Right renal cortex interstitium (tissue), 3 donors: ENCODE measurements at regions not wholly inside any gene's neighbourhood (a gene's known extent, or its start where the extent isn't known, plus 50 kb on each side); places are given as distances from the start of the nearest gene placed in this dataset.

Source experiments
- DNase-seq, 3 donors: peaks; one replicate each; pipeline ENCODE4 v3.0.0-alpha.2; 2013; ENCODE audit warnings: low read depth in 3 of 3, low spot score in 2 of 3

GRCh38 chr6:22975079-22975478, 405.7 kb downstream of the HDGFL1 start:
- DNase-seq = no peak

GRCh38 chr6:22980446-22980845, 411.1 kb downstream of the HDGFL1 start:
- no peak for DNase-seq

- DNase-seq = no peak
These were observed 432.8 kb downstream of the HDGFL1 start for GRCh38 chr6:23002044-23002619.

DNA sequence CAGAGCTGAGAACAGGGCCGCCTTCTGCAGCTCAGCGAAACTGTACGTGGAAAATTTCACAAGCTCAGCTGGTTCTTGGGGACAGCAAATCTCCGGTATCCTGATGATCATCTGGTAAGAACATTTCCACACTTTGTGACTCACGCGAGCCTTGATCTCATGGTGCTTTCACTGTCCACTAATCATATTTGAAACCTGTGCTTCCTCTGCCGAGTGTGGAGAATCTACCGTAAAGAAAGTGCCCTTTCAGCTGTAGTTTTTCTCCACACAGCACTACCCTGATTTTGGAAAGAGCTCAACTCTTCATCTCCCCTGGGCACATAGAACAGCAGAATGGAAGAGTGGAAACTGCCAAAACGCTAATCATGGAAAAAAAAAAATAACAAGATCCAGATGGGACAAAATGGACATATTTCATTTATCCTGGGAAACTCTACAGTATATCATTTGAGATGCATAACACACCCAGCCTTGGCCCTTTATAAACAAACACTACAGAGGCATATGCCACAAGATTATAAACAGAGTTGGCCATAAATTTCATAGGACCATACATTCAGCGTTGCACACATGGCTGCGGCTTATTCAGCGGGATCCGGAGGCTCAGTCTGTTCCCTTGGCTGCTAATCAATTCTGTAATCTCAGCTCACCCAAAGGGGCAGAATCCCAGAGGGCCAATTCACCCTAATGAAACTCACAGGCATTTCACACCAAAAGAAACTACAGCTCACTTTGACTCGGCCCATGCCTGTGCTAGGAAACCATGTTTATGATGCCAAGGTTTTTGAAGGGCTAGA, 434.5 kb downstream of the HDGFL1 start:
- no peak for DNase-seq

DNA sequence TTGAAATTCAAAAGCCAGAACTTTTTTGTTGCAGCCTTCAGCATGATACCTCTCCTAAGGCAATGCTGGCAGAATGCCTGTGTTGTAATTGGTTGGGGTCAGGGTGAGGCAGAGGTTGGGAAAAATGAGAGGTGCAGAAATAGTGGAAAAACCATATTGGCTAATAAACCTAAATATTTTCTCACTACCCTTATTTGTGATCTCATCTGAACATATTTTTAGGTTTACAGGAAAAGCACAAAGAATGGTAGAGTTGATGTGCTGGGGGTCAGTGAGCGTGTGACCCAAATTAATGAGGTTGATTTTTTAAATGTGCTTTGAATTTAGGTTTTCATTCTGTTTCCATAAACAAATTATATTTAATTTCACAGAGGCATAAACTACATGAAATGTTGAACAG, 437.3 kb downstream of the HDGFL1 start:
- DNase-seq = no peak

DNA sequence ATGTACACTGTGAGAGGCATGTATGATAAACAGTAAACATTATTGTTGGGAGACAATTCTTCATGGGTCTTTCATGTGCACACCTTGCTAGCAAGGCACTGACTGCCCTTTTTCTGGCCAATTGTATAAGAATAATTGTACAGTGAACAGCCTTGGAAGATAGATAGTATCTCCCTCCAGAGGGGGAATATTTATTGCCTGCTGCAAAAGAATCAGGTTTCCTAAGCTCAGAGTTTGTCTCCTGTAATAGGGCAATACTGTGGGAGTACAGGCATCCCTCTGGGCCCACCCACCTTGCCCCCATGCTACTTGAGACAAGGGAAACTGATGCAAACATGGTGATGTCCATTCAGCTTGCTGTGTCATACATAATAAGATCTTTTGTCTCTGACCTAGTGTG, 442.2 kb downstream of the HDGFL1 start:
- no peak for DNase-seq

DNA sequence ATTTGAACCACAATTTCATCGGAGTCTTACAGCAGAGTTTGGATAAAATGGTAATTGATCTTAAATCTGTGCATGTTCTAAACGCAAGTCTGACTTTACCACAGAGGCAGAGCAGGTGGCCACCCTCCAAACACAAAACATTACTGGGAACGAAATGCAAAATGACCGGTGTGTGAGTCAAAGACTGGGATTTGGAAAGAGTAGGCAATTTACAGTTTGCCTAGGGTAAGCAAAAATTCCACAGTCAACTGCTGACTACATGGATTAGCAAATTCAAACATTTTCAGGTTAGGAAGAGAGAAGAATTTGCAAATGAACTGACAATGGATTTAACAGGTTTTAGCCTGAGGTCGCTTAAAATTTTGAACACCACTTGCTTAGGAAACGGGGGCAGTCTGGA, 444.4 kb downstream of the HDGFL1 start:
- no peak for DNase-seq

DNA sequence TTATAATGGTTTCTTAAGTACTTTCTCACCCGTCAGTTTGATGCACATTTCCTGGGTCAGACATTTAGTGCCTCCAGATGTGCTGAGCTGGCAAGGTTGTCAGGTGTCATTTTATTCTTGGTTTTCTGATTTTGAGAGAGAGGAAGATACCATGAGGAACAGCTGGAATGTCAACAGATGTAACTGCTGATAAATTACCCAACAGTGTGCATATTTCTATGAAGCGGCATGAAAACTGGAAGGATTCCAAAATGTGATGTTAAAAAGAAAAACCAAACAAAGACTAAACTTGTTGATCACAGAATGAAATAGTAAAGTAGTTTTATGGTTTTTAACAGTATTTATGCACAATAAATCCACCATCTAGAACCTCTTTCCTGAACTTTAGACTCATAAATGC, 447.3 kb downstream of the HDGFL1 start:
- no peak for DNase-seq

DNA sequence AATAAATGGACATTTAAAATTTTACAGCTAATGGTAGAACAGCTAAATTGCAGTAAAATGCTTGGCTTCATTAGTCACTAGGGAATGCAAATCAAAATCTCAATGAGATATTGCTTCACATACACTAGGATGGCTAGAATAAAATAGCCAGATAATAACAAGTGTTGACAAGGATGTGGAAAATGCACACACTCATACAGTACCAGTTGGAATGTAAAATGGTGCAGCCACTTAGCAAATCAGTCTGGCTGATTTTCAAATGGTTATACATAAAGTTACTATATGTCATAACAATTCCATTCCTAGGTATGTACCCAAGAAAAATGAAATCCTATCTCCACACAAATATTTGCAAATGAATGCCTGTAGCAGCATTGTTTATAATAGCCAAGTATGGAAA, 452.1 kb downstream of the HDGFL1 start:
- no peak for DNase-seq

DNA sequence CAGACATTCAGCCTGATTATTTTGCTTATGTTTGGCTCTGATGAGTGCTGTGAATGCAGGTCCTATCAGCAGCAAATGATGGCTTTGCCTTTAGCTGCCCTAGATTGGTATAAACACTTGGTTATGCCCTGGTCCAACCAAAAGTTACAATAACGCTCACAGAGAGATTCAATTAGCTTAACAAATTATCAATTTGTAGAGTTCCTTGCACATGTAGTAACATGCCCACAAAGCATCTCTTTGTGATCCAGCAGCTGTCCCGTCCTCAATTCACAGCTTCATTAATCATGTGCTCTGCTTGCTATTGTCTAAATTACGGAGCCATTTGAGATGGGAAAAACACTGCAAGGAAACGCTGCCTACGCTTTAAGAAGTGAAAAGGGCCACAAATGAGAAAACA, 457.9 kb downstream of the HDGFL1 start:
- DNase-seq = no peak

GRCh38 chr6:23031986-23032385, 462.6 kb downstream of the HDGFL1 start:
- DNase-seq = no peak

DNA sequence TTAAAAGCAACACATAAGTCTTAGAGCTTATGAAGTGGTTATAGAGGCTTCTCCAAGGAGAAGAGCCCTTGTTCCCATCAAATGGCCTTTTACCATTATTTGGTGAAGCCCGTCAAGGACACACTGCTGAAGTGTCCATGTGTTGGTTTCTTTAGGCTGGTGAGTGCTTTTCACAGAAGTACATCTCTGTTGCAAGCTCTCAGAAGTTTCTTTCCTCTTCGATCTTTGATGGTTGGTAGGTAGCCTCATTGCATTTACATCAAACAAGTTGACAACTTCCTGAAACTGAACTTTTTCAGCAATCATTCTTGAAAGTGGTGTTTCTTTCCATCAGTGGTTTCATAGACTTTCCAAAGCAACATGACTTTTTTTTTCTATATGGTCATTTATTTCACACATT, 465.6 kb downstream of the HDGFL1 start:
- DNase-seq = no peak

GRCh38 chr6:23036406-23036983, 467.1 kb downstream of the HDGFL1 start:
- DNase-seq = peak in 1 of 3 donors; percentile 14

DNA sequence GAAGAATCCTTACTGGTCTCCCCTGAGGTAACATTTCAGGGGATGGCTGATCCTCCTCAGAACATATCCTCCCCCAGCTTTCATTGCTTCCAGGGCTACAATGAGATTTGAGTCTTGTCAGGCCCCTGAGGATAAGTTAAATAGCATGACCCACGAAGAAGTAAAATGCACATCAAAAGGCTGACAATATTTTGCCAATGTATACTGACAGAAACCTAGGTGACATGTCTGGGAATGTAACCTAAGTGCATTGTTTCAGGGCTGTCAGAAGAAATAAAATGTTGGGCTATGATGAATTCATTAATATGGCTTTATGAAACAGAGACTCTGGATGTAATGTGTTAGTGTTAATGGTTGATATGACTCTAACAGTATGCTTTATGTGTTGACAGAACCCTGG, 471.5 kb downstream of the HDGFL1 start:
- no peak for DNase-seq

- no peak for DNase-seq
These were observed 475.9 kb downstream of the HDGFL1 start for GRCh38 chr6:23045280-23045679.

DNA sequence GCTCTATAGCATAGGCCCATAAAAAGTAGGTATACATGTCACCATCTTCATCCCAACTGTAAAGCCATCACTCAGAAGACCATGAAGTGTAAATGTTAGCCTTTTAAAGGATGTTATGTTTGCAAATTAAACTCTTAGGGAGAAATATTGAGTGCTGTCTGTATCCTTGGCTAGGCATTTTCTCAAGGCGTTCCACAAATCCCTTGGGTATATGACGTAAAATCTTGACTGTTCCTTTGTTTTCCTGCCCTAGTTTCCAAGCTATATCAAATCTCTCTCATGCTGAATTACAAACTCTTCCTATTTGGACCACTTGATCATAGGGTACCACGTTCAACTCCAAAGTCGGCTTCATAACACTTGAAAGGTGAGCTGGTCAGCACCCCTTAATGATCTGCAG, 486.2 kb downstream of the HDGFL1 start:
- DNase-seq = no peak

- peak; percentile 5 to 24 (median 23) for DNase-seq
These were observed 504.5 kb downstream of the HDGFL1 start for GRCh38 chr6:23073821-23074220.

DNA sequence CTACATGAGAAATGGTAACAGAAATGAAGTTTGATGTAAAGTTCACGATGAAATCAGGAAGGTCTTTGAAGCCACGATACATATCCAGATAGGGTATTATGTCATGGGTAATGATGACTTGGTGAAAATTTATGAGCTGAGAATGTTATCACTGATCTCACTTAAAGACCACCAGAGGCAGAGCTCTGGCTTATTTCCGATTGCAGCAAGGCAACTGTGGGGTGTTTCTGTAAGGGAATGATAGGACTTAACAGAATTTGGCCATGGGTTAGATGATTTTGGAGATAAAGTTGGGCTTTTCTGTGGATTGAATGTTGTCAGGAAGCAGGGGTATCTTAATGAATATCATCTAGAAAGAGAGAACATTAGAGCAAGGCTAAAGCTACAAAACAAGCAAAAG, 508.4 kb downstream of the HDGFL1 start:
- no peak for DNase-seq

DNA sequence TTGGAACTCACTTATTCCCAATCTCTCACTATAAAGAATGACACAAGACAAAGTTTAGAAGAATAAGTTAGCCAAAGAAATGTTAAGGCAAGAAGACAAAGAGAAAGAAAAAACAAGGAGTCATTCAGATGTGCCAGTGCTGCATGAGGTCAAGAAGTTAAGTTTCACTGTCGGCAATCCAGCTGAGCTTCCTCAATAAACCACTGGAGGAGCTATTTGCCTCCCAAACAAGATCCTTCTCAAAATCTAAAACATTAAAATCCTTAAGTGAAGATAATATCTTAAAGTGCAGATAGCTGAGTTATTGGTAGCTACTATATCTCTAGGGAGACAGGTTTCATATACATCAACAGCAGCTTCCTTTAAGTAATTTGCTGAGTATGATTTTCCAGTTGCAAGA, 512.3 kb downstream of the HDGFL1 start:
- DNase-seq = no peak

DNA sequence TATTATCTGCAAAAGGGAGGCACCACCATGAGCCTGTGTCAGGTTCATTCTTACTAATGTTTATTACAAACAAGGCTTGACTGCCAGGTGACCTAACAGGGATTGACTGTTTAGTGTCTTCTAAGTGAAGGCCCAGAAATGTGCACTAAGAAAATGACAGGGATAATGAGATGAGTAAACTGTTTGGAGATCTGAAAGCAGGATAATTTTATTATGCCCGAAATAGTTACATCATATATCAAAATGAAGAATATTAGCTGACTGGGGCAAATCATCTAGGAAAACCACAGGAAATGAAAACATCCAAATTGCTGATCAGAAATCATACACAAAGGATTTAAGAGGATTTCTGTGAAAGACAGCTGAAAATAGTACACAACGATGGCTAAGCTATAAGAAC, 516.7 kb downstream of the HDGFL1 start:
- DNase-seq = no peak

DNA sequence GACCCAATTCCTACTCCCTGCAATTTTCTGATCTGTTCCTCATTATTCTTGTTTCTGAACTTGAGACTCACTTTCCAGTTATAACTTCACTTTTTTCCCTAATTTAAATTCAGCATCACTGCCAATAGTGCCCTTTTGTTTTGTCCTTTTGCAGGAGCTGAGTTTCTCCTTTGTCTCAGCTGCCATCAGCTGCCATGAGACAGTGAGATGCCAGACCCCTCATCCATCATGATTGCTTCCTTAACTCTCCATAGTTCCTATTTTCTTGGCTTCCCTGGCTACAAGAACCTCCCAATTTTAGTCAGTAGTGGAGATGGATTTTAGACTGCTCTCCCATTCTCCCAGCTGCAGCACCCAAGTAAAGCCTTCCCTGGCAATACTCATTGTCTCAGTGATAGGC, 518.1 kb downstream of the HDGFL1 start:
- DNase-seq = no peak

DNA sequence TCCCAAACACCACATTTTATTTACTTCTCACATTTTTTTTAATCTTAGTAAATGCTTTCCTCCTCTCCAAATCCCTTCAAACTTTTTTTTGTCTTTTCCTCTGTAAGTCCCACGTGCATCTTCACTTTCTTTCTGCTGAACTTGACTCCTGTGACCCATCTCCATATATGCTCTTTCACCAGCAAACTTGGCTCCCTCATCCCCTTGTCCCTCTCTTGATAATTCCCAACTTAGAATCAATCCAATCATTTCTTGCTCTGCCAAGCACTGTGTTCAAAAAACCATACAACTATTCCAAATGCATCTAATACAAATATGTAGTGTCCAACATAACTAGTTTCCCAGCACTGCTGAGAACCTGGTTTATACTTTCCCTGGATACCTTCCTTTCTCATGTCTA, 519.4 kb downstream of the HDGFL1 start:
- no peak for DNase-seq
